ENCODE measurements at regions not wholly inside any gene's neighbourhood (a gene's known extent, or its start where the extent isn't known, plus 50 kb on each side); places are given as distances from the start of the nearest gene placed in this dataset.

DNA sequence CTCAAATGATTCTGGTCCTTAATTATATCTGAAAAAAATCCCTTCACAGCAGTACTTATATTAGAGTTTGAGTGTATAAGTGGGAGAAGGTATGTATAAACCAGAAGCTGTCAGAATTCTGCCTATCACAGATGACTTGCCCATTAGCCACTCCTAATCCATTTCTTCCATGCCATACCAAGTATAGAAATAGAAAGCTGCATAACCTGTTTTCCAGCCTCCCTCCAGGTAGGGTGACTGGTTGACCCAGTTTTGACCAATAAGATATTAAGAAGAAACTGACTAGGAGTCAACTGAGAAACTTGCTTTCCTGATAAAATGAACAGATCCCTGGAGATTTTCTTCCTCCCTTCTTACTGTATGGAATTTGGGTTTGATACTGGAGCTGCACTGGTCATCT lies 112.2 kb upstream of the GRIK2 start:
- no peak for TF ChIP-seq EZH2 (IDR thresholded peaks at IDR 0.05; ENCODE audit: insufficient read depth, poor library complexity, severe bottlenecking)
- TF ChIP-seq EZH2phosphoT487 (IDR thresholded peaks at IDR 0.05; ENCODE audit: insufficient read depth, low read depth): no peak

All from GM23248 (cell line).